Fibroblast of lung (primary cell): ENCODE measurements at regions not wholly inside any gene's neighbourhood (a gene's known extent, or its start where the extent isn't known, plus 50 kb on each side); places are given as distances from the start of the nearest gene placed in this dataset.
"Not testable (repeated sequence)": the region's sequence is repeated elsewhere in the genome, so short reads cannot be mapped to it uniquely, and the experiment has no call there.

Experiments
- DNase-seq, 2 donors: peaks; one replicate each; pipeline versions ENCODE4 v3.0.0 to v3.0.0-alpha.2; 2010; ENCODE audit warnings: low read depth in 2 of 2
- H2AFZ ChIP-seq: 2 replicates; pipeline ENCODE4 v1.5.1; 2012; ENCODE audit warnings: low read length, control low read depth, inconsistent platforms
- H3K27ac ChIP-seq: 2 replicates; pipeline ENCODE4 v1.5.1; 2011; ENCODE audit warnings: low read length, control low read depth; ENCODE audit not compliant: insufficient read depth
- H3K27me3 ChIP-seq: 2 replicates; pipeline ENCODE4 v1.5.1; 2011; ENCODE audit warnings: mild to moderate bottlenecking, low read length; ENCODE audit not compliant: control insufficient read depth, insufficient read depth
- H3K36me3 ChIP-seq: 2 replicates; pipeline ENCODE4 v1.5.1; 2011; ENCODE audit warnings: low read length; ENCODE audit not compliant: control insufficient read depth, insufficient read depth
- H3K4me1 ChIP-seq: 2 replicates; pipeline ENCODE4 v1.5.1; 2011; ENCODE audit warnings: low read length; ENCODE audit not compliant: control insufficient read depth, insufficient read depth; ENCODE audit errors: extremely low read depth
- H3K4me2 ChIP-seq: 2 replicates; pipeline ENCODE4 v1.5.1; 2011; ENCODE audit warnings: low read length, control low read depth; ENCODE audit not compliant: insufficient read depth; ENCODE audit errors: extremely low read depth
- H3K4me3 ChIP-seq, 4 experiments: fragments of 200-600 bp in 1 of 4; sonication (generic) in 1 of 4; replicated peaks in 1 of 4; 2 replicates each; pipeline ENCODE4 v1.5.1; 2011 to 2016; ENCODE audit warnings: low read length in 4 of 4, low read depth in 3 of 4, mild to moderate bottlenecking in 3 of 4, control low read depth in 2 of 4, inconsistent platforms in 1 of 4, mixed read lengths in 1 of 4; ENCODE audit not compliant: insufficient read depth in 1 of 4; ENCODE audit errors: control extremely low read depth in 1 of 4
- H3K79me2 ChIP-seq: 2 replicates; pipeline ENCODE4 v1.5.1; 2012; ENCODE audit warnings: mild to moderate bottlenecking, low read length, inconsistent platforms; ENCODE audit not compliant: control insufficient read depth, insufficient read depth
- H3K9ac ChIP-seq: 2 replicates; pipeline ENCODE4 v1.5.1; 2011; ENCODE audit warnings: mild to moderate bottlenecking, low read length, control low read depth; ENCODE audit not compliant: insufficient read depth
- H3K9me3 ChIP-seq: 2 replicates; pipeline ENCODE4 v1.5.1; 2012; ENCODE audit warnings: low read depth, low read length; ENCODE audit not compliant: control insufficient read depth, insufficient read depth
- H4K20me1 ChIP-seq: 2 replicates; pipeline ENCODE4 v1.5.1; 2011; ENCODE audit warnings: low read length; ENCODE audit not compliant: control insufficient read depth, insufficient read depth; ENCODE audit errors: extremely low read depth
- EZH2 ChIP-seq: IDR thresholded peaks from 2 replicates; pipeline ENCODE4 v1.5.1; 2012; ENCODE audit warnings: low read length, control low read depth, mild to moderate bottlenecking; ENCODE audit errors: missing control alignments
- TF ChIP-seq, protein P1 (sequence below), 2 donors: IDR thresholded peaks in 1 of 2; conservative IDR thresholded peaks in 1 of 2; 1 replicate in 1 of 2; 2 replicates in 1 of 2; pipeline ENCODE4 v1.5.1; 2011 to 2012; ENCODE audit warnings: low read length in 2 of 2, control low read depth in 1 of 2, inconsistent platforms in 1 of 2, low read depth in 1 of 2, mild to moderate bottlenecking in 1 of 2

- Histone ChIP-seq H3K79me2 (no peaks in the 10 kb centered on the region), H3K27ac (no peak overlapping the region), H3K9ac (no peak overlapping the region), H3K27me3 (peaks cover 2% of the 10 kb centered on the region), H3K9me3 (no peaks in the 10 kb centered on the region), H4K20me1 (no peaks in the 10 kb centered on the region), H2AFZ (no peak overlapping the region), H3K4me2 (no peak overlapping the region), H3K36me3 (no peaks in the 10 kb centered on the region), H3K4me3 (no peak overlapping the region), H3K4me1 (no peaks in the 10 kb centered on the region)
- DNase-seq: no peak
- no peak for TF ChIP-seq EZH2
- TF ChIP-seq, protein P1, sequence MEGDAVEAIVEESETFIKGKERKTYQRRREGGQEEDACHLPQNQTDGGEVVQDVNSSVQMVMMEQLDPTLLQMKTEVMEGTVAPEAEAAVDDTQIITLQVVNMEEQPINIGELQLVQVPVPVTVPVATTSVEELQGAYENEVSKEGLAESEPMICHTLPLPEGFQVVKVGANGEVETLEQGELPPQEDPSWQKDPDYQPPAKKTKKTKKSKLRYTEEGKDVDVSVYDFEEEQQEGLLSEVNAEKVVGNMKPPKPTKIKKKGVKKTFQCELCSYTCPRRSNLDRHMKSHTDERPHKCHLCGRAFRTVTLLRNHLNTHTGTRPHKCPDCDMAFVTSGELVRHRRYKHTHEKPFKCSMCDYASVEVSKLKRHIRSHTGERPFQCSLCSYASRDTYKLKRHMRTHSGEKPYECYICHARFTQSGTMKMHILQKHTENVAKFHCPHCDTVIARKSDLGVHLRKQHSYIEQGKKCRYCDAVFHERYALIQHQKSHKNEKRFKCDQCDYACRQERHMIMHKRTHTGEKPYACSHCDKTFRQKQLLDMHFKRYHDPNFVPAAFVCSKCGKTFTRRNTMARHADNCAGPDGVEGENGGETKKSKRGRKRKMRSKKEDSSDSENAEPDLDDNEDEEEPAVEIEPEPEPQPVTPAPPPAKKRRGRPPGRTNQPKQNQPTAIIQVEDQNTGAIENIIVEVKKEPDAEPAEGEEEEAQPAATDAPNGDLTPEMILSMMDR (conservative IDR thresholded peaks at IDR 0.05 in 1 of 2, IDR thresholded peaks at IDR 0.05 in 1 of 2; ENCODE audit: low read depth in 1 of 2, low read length in 2 of 2): no peak
Observed at GRCh38 chr1:114034567-114035303, 55.5 kb downstream of the OLFML3 start.

DNA sequence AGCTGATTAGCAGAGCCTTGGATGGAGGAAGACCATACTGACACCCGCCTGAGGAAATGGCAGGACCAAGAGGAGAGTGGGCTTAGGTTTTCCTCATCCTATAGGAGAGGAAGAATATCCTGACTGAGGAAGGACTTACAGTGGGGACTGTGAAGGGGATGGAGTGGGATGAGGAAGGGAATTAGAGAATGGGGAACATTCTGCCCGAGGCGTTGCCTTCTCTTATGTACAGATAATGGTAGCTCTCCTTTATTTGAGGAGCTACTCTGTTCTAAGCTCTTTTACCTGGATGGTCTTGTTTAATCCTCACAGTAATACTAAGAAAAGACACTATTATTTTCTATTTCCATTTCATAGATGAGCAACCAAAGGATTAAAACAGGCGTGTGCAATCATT is 56.0 kb downstream of the OLFML3 start:
- H3K9ac ChIP-seq: no peak overlapping the region
- no peaks in the 10 kb centered on the region for H3K4me1 ChIP-seq
- H4K20me1 ChIP-seq: no peaks in the 10 kb centered on the region
- DNase-seq: no peak
- no peaks in the 10 kb centered on the region for H3K36me3 ChIP-seq
- no peak for TF ChIP-seq EZH2
- TF ChIP-seq, protein P1 (conservative IDR thresholded peaks at IDR 0.05 in 1 of 2, IDR thresholded peaks at IDR 0.05 in 1 of 2; ENCODE audit: low read depth in 1 of 2, low read length in 2 of 2): no peak
- no peaks in the 10 kb centered on the region for H3K79me2 ChIP-seq
- H3K27me3 ChIP-seq: peaks cover 2% of the 10 kb centered on the region
- no peak overlapping the region for H2AFZ ChIP-seq
- no peak overlapping the region for H3K27ac ChIP-seq
- no peak overlapping the region for H3K4me2 ChIP-seq
- no peaks in the 10 kb centered on the region for H3K9me3 ChIP-seq
- H3K4me3 ChIP-seq: no peak overlapping the region

DNA sequence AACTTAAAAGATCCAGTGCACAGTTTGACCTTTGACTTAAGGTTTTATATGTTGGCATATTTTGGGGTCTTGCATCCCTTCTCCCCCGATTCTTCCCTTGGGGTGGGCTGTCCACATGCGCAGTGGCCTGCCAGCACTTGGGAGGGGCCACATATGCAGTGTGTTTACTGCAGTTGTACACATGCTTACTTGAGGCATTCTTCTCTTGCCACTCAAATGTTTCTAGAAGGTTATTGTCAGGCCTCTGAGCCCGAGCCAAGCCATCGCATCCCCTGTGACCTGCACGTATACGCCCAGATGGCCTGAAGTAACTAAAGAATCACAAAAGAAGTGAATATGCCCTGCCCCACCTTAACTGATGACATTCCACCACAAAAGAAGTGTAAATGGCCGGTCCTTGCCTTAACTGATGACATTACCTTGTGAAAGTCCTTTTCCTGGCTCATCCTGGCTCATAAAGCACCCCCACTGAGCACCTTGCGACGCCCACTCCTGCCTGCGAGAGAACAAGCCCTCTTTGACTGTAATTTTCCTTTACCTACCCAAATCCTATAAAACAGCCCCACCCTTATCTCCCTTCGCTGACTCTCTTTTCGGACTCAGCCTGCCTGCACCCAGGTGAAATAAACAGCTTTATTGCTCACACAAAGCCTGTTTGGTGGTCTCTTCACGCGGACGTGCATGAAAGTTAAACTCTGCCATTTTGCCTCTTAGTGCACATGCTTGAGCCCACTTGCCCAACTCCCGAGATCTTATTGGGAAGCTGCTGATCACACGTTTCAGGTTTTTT is 57.8 kb downstream of the OLFML3 start:
- not testable (repeated sequence) for H3K79me2 ChIP-seq, DNase-seq, H3K4me2 ChIP-seq, H3K9ac ChIP-seq, H3K4me1 ChIP-seq, H3K4me3 ChIP-seq, H3K27ac ChIP-seq, H2AFZ ChIP-seq, H3K36me3 ChIP-seq, H3K9me3 ChIP-seq, H4K20me1 ChIP-seq, H3K27me3 ChIP-seq
